GM19467 (cell line): ENCODE measurements at regions not wholly inside any gene's neighbourhood (a gene's known extent, or its start where the extent isn't known, plus 50 kb on each side); places are given as distances from the start of the nearest gene placed in this dataset.

Experiments
- ATAC-seq: cut with Tn5 transposase; IDR thresholded peaks from one replicate; pipeline ENCODE4 v1.9.1; 2021; ENCODE audit warnings: mild to moderate bottlenecking, moderate library complexity; ENCODE audit not compliant: unreplicated experiment

DNA sequence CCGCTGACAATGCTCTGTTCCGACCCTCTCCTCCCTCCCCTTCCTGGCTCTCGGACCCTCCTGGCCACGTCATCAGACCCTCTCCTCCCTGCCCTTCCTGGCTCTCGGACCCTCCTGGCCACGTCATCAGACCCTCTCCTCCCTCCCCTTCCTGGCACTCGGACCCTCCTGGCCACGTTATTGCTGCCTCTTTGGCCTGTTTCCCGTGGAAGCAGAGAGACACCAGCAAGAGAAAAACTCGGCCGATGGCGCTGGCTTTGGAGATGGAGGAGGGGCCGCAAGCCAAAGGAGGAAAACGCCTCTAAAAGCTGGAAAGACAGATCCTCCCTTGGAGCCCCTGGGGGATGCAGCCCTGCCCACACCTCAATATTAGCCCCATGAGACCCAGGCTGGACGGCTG, 463.3 kb downstream of the BRD1 start:
- no peak for ATAC-seq

DNA sequence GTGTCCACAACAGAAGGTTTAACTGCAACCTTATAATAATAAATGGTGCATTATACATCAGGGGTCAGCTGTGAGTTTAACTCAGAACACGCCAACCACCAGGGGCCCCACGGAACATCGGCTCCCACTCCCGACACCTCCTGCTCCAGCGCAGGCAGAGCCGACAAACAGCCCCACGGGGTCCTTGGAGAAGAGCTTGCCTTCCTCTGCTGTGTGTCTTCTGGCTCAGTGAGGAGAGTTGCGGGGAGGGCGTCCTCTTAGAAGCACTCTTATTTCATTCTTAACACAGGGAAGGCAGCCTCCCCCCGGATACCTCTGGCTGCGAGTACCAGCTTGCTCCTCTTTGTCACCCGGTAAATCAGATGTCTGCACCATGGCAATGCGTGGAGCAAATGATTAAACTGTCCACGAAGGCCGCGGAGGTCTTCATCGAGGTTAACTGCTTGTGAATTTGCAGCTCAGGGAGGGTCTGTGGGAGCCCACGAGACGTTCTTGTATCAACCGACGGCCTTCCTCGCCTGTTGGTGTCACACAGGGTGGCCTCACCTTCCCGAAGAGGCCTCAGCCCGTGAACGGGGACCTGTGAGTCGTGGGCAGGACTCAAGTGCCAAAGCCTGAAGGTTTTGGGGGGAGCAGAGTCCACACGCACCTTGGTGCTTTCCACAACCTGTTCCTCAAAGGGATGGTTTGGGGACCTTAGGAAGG, 464.0 kb downstream of the BRD1 start:
- no peak for ATAC-seq

DNA sequence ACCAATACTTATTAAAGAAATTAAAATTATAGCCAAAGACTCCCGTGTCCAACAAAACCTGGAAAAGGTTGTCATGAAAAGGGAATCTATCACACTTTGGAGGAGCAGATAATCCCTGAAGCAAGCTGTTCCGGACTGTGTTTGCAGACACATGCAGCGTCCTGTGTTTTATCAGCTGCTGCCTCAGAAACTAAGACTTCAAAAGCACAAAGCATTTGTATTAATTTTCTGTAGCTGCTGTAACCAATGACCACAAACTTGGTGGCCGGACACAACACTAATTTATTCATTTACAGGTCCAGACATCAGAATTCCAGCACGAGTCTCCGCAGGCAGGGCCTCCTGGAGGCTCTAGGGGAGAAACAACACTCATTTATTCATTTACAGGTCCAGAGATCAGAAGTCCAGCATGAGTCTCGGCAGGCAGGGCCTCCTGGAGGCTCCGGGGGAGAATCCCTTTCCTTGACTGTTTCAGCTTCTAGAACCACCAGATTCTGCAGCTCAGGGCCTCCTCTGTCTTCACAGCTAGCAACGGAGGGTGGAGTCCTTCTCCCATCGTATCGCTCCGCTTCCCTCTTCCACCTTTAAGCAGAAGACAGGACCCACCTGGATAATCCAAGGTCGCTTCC, 465.3 kb downstream of the BRD1 start:
- no peak for ATAC-seq

DNA sequence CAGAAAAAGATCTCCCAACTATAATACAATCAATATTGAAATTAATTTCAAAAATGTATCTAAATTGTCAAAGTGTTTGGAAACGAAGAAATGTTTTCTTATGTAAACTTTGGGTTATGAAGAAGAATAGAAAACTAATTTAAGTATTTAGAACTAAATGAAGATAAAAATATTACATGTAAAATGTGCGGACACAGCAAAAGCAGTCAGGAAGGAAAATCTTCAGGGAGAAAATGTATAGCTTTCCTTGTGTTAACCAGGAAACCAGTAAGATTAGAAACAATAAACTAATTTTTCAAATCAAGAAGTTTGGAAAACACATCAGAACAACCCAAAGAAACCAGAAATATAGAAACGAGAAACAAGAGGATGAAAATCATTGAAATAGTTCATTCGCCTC, 466.5 kb downstream of the BRD1 start:
- no peak for ATAC-seq

DNA sequence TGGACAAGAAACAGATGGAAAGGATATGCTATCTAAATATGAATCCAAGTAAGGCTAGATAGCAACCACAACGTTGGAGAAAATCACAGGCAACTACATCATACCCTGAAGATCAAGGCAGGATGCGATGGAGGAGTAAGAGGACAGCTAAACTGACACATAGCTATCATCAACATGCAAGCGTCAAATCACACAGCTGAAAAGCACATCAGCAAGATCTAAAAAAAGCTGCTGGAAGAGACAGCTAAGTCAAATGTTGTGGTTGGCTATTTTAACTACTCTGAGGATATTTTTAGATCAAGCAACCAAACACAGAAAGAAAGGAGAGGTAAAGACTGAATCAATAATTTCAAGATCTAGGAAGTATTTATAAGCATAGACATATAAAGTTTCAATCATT, 466.9 kb downstream of the BRD1 start:
- ATAC-seq = no peak

DNA sequence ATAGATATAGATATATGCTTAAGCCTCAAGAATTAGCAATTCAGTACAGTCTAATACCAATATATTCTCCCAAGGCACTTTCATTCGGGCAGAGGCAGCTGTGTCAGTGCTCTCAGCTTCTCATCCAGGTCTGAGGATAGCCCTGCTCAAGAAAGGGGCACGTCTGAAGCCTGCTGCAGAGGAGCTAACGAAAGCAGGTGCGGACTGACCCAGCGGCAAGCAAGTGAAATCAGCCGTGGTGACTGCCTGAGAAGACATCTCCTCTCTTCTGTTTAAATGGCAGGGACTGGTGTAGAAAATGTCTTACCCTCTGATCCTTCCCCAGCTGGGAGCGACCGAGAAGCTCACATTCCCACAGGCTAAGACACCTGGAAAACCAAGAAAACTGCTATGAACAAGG, 468.6 kb downstream of the BRD1 start:
- no peak for ATAC-seq

DNA sequence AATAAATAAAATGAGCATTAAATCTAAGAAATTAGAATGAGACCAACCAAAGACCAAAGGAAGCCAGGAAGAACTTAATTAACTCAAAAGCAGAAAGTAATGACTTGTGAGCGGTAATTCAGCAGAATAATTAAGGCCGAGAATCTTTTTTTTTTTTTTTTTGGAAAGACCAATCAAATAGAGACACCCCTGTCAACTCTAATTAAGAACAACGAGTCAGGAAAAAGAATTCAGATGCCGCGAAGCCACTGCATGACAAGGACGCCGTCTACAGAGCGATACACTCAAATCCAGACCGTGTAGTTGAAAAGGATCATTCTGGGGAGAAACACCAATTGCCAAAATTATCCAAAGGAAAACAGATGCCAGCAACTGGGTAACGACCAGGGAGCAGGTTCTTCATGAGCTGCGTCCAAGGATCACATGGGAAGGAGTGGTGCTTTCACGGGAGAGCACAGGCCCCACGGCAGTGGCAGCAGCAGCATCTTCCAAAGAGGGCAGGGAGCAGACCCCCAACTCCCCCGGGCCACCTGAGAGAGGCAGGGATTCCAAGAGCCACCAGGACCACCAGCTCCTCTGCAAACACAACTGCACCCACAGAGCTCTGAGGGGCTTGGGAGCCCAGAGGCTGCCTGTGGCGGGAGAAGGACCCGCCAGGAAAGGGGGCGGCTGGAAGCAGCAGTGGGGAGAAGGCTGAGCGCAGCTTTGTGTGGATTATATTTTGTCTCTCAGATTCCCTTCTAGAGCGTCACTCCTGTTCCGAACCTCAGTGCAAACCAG, 469.8 kb downstream of the BRD1 start:
- no peak for ATAC-seq

DNA sequence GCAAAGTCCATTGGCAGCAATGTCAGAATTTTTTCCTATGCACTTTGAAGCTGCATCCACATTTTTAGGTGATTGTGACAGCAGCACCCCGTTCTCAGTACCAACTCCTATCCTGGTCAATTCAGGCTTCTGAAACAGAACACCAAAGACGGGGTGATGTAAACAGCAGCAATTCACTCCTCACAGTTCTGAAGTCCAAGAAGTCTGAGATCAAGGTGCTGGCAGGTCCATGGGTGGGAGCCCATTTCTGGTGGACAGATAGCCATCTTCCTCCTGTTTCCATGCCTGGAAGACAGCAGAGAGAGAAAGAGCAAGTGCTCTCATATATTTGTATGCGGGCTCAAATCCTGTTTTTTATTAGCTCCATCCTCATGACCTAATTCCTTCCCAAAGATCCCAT, 471.2 kb downstream of the BRD1 start:
- no peak for ATAC-seq

DNA sequence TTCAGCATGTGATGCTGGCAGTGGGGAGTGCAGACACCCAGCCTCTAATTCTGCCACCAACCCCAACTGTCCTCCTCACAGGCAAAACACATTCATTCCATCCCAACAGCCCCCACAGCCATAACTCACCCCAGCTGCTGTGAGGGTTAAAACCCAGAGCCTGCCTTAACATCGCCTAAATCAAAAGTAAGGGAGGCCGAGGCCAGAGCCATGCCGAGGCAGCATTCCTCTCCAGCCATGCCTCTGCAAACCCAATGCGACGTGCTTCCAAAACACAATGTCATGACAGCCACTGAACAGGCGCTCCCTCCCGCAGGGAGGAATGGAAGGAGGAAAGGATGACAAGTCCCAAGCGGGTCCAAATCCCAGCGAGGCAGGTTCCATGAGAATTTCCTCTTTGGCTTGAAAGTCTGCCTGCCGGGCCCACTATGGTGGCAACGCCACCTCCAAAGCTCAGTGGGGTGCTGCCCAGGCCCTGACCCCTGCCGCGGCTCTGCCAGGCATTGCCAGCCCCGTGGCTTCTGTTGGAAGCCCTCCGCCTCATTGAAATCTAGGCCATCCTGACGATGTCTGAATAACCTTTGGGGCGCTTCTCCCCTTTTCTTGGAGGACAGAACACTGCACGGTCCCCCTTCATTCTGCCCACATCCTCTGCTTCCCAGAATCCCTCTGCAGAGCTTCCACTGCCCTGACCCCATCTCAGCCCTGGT, 472.3 kb downstream of the BRD1 start:
- no peak for ATAC-seq

DNA sequence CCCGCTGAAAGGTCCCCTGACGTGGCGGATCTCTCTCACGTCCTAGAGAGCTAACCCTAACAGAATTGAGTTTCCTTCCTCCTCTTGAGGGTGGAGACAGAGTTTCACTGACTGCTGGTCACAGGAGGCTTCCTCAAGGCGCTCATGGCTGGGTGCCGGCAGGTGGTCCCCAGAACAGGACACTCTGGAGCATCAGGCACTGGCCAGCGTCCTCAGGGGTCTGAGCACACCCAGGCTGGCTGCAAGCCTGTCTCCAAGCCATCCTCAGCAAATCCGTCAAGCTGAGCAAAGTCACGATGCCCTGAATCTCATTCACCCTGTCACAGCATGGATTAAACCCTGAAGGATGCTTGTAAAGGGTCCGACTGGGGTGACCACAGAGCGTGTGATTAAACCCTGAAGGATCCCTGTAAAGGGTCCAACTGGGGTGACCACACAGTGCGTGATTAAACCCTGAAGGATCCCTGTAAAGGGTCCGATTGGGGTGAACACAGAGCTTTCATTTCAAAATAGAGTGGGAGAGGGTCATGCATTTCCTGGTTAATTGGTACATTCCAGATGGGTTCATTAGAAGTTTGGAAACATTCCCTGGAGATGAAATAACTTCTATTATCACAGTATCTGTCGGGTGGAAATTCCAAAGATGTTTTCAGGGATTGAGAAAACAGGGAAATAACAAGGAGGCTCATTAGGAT, 473.0 kb downstream of the BRD1 start:
- no peak for ATAC-seq

DNA sequence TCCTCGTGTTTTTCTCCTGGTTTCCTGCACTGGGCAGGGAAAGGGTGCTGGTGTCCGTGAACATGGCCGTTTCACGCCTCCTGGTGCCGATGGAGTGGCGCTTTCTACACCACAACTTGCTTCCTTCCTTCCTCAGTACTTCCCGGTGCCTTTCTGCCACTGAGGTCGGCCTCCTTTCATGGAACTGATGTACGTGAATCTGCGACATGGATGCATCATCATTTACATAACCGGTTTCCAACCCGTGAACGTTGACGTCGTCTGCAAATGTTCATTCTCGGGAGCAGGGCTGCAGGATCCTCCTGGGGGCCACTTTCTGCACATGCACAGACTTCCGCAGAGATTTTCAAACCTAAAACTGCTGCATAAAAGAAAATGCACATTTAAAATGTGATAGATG, 474.4 kb downstream of the BRD1 start:
- ATAC-seq = no peak

DNA sequence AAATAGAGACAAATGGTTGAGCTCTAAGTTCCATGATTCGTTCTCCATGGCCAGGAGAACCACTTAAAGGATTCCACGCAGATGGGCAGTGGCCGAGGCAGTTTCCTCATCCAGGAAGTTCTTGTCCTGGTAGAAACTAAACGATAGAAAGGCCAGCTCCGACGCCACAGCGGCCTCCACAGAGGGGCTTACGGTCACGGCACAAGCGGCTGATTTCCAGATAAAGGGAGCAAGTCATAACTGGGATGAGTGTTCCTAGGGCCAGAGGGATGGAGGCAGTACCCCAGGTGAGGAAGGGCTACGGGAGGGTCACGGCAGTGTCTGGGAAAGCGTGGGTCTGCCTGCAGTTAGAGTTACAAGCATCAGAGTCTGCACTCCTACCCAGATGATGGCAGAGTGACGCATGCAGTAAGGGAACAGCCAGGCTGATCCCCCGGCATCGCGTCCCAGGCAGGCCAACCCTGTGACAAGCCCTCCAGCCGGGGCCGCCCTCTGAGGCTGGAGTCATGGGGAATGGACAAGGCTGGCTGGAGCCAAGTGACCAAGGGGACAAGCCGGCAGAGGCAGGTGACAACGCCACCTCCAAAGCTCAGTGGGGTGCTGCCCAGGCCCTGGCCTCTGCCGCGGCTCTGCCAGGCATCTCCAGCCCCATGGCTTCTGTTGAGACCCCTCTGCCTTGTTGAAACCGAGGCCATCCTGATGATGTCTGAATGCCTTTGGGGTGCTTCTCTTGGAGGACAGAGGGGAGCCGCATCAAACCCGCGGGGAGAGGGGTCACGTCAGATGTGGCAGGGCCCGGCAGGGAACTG, 475.1 kb downstream of the BRD1 start:
- ATAC-seq = no peak

DNA sequence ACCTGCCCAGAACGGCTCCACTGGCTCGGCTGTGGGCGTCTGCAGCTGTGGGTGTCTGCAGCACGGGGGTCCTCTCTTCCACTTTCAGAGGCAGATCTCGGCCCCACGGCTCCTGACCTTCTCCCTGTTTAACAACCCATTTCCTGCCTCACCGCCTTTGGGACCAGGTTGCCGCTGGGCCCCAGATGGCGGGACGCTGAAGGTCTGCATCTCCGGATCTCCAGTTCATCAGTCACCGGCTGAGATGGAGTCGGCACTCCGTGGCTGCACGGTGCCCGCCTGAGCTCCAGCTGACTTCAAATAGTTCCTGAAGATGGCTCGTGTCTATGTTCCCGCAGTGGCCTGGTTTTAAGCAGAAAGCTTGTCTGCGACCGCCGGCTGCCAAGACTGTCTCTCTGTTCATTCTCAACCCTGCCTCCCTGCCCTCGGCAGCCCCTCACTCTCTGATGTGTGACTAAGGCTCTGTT, 475.9 kb downstream of the BRD1 start:
- no peak for ATAC-seq

DNA sequence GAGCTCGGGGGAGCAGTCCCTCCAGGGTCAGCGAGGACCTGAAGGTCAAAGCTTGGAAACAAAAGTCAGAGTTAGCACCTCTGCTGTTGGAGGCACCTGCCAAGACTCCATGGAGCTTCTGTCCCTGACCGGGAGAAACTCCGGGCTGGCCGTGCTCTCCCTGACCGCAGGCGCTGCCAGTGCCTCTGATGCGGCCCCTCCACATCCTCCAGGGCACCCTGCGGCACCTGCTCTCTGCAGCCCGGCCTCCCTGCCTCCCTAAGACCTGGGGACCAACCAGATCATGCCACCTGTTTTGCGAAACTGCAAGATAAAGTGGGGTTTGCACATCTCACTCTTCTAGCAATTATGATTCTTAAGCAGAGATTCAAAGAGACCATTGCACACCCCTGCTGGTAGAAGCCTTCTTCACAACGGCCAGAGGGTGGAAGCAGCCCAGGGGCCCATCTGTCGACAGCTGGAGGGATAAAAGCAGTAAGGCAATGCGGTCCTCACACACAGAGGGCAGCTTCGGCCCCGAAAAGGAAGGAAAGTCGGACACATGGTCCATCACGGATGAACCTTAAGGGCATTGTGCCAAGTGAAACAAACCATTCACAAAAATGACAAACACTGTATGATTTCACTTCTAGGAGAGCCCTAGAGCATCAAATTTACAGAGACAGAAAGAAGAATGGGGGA, 477.1 kb downstream of the BRD1 start:
- ATAC-seq = no peak

DNA sequence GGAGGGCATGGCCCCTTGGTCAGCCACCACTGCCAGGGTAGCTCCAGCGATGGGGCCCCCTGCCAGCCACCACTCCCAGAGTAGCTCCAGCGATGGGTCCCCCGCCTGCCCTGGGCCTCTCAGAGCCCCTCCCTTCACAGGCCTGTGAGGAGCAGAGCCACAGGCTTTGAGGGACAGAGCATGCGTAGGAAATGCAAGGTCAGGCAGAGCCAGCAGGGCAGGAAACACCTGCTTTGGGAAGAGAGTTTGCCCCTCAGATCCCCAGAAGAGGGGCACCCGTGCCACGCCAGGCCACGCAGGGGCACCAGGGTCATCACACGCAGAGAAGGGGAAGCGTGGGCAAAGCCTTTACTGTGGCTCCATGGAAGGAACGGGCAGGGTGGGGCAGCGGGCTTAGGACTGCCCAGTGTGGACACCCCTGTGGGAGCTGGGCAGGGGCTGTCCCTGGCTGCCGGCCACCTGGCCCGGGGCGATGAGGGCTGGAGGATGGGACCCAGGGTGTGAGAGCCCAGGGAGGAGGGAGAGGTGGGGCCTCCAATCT, 477.8 kb downstream of the BRD1 start:
- ATAC-seq = no peak

DNA sequence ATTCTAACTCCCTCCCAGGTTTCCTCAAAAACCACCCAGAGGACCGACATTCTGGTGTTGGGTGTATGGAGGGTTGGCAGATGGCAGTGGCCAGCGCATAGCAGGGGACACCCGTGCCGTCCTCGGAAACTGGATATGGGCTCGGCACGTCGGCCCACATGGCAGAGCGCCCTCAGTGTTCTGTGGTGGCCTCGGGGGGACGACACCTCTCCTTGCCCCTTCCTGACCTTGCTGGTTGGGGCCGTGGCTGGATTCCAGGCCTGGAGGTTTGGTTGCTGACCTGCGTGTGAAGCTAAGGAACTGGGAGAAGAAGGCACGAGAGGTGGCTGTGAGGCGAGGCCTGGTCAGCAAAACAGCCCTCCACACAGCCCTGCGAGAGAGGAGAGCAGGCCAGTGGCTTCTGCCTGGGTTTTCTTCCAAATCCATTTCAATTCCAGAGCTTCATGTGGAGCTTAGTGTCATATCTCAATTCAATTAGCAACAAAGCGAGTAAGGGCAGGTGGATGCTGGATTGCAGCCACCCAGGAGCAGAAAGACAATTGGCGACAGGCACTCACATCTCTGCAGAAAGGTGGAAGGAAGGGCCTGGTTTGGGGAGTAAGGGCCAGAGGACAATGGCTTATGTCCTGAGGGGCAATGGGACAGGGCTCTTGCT, 478.4 kb downstream of the BRD1 start:
- no peak for ATAC-seq

DNA sequence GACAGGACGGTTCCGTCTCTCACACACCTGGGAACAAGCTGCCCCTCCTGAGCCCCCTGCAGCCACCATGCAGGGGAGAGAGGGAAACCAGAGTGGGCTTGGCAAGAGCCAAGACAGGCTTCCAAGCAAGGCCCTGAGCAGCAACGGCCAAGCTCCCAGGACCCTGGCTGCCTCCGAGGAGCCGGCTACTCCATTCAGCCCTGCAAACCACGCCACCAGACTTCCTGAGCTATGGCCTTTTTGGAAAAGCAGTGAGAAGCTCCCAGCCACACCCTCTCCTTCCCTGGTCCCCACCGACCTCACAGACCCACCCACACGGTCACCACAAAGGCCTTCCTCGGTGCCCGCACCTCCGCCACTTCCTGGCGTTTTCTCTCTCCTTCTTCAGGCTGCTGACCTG, 479.0 kb downstream of the BRD1 start:
- no peak for ATAC-seq

DNA sequence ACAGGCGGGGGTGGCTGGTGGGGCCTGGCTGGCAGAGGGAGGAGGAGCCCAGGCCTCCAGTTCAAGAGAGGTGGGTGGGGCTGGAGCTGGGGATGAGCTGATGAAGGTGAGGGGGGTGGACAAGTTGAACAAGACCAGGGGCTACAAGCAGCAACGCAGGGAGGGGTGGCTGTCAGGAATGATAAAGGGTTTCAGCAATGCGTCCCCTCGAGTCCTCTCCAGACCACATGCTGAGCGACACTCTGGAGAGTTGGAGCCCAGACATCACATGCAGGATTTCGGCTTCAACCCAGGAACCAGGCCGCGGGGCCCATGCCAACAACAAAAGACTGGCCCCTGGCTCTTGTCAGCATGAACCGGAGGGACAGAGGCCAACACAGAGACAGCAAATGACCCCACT, 480.3 kb downstream of the BRD1 start:
- no peak for ATAC-seq

DNA sequence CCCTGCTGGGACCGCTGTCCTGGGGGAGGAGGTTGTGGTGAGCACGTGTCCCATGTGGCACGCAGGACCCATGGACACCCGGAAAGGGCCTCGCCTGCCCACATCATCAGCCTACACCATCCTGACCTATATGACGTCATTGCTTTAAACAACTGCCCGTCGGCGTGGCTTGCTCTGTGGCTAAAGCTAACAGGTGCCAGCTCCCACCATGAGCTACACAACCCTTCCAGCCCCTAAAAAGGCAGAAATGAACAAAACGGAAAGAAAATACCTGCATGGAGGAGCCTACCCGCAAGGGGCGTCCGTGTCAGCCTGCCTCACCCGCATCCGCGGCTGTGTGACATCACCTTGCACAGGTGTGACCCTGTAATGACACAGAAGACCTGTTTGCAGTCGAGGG, 481.8 kb downstream of the BRD1 start:
- no peak for ATAC-seq
